CD4-positive, alpha-beta T cell treated with Interleukin-6 at 100 ng/mL for 8 hours (primary cell): ENCODE measurements at regions not wholly inside any gene's neighbourhood (a gene's known extent, or its start where the extent isn't known, plus 50 kb on each side); places are given as distances from the start of the nearest gene placed in this dataset.
"Not testable (repeated sequence)": the region's sequence is repeated elsewhere in the genome, so short reads cannot be mapped to it uniquely, and the experiment has no call there.

Source experiments
- DNase-seq: peaks from one replicate; pipeline ENCODE4 v3.0.0-alpha.2; 2020; ENCODE audit warnings: mixed read lengths, low spot score

GRCh38 chr5:154702477-154702876 lies 52.7 kb upstream of the LARP1 start:
- DNase-seq = no peak

GRCh38 chr5:154701725-154702124 lies 53.5 kb upstream of the LARP1 start:
- not testable (repeated sequence) for DNase-seq

GRCh38 chr5:154701181-154701580 lies 54.0 kb upstream of the LARP1 start:
- no peak for DNase-seq

- not testable (repeated sequence) for DNase-seq
These were observed 54.8 kb upstream of the LARP1 start for GRCh38 chr5:154700289-154700928.

GRCh38 chr5:154698763-154699162 lies 56.4 kb upstream of the LARP1 start:
- no peak for DNase-seq

GRCh38 chr5:154697371-154697770 lies 57.8 kb upstream of the LARP1 start:
- DNase-seq = no peak

- no peak for DNase-seq
These were observed 58.3 kb upstream of the LARP1 start for GRCh38 chr5:154696891-154697290.

- DNase-seq = no peak
These were observed 61.0 kb upstream of the LARP1 start for GRCh38 chr5:154694159-154694558.

GRCh38 chr5:154690488-154690887 lies 64.7 kb upstream of the LARP1 start:
- no peak for DNase-seq

GRCh38 chr5:154686490-154686889 lies 68.7 kb upstream of the LARP1 start:
- no peak for DNase-seq

GRCh38 chr5:154683101-154683880 lies 71.9 kb upstream of the LARP1 start:
- no peak for DNase-seq

- DNase-seq = no peak
These were observed 75.7 kb upstream of the LARP1 start for GRCh38 chr5:154679501-154679900.

GRCh38 chr5:154677921-154678320 lies 77.3 kb upstream of the LARP1 start:
- no peak for DNase-seq

GRCh38 chr5:154676508-154676907 lies 78.7 kb upstream of the LARP1 start:
- no peak for DNase-seq

- no peak for DNase-seq
These were observed 81.1 kb upstream of the LARP1 start for GRCh38 chr5:154674029-154674428.

GRCh38 chr5:154673506-154673905 lies 81.7 kb upstream of the LARP1 start:
- no peak for DNase-seq

- DNase-seq = not testable (repeated sequence)
These were observed 85.3 kb upstream of the LARP1 start for GRCh38 chr5:154669913-154670312.

- DNase-seq = no peak
These were observed 85.8 kb upstream of the LARP1 start for GRCh38 chr5:154669402-154669801.

- DNase-seq = no peak
These were observed 90.3 kb upstream of the LARP1 start for GRCh38 chr5:154664869-154665268.

- no peak for DNase-seq
These were observed 91.8 kb upstream of the LARP1 start for GRCh38 chr5:154663424-154663823.

GRCh38 chr5:154654486-154655371 lies 100.4 kb upstream of the LARP1 start:
- no peak for DNase-seq

- DNase-seq = no peak
These were observed 101.3 kb upstream of the LARP1 start for GRCh38 chr5:154653764-154654485.
